HFF-Myc (cell line): ENCODE measurements at regions not wholly inside any gene's neighbourhood (a gene's known extent, or its start where the extent isn't known, plus 50 kb on each side); places are given as distances from the start of the nearest gene placed in this dataset.

ENCODE experiments used
- DNase-seq: peaks from one replicate; pipeline ENCODE4 v3.0.0-alpha.2; 2011; ENCODE audit warnings: low read depth; ENCODE audit errors: extremely low read depth
- H3K4me3 ChIP-seq: replicated peaks from 2 replicates; pipeline ENCODE4 v1.5.1; 2011; ENCODE audit warnings: low read depth, mild to moderate bottlenecking, control low read depth, low read length
- TF ChIP-seq, protein P1 (sequence below): IDR thresholded peaks from 2 replicates; pipeline ENCODE4 v1.5.1; 2012; ENCODE audit warnings: mild to moderate bottlenecking, low read depth, low read length, control low read depth; ENCODE audit errors: missing control alignments

DNA sequence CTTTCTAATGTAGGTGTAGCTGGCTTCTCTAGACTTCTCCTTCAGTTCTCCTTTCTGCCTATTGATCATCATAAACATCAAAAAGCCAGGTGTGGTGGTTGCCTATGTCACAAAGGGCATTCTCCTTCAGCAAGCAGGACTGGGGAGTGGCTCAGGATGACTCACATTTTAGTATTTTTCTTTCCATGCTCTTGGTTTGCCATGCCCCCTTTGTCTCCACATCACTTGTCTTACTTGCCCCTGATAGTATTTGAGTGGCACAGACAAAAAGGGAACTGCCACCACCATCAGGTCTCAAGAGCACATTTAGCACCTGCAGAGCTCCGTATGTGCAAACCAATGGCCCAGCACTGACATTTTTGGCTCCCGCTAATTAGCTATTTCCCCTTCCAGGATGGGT is 698.8 kb downstream of the DHX35 start:
- TF ChIP-seq, protein P1, sequence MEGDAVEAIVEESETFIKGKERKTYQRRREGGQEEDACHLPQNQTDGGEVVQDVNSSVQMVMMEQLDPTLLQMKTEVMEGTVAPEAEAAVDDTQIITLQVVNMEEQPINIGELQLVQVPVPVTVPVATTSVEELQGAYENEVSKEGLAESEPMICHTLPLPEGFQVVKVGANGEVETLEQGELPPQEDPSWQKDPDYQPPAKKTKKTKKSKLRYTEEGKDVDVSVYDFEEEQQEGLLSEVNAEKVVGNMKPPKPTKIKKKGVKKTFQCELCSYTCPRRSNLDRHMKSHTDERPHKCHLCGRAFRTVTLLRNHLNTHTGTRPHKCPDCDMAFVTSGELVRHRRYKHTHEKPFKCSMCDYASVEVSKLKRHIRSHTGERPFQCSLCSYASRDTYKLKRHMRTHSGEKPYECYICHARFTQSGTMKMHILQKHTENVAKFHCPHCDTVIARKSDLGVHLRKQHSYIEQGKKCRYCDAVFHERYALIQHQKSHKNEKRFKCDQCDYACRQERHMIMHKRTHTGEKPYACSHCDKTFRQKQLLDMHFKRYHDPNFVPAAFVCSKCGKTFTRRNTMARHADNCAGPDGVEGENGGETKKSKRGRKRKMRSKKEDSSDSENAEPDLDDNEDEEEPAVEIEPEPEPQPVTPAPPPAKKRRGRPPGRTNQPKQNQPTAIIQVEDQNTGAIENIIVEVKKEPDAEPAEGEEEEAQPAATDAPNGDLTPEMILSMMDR = no peak
- DNase-seq = no peak
- H3K4me3 ChIP-seq = no peak overlapping the region

DNA sequence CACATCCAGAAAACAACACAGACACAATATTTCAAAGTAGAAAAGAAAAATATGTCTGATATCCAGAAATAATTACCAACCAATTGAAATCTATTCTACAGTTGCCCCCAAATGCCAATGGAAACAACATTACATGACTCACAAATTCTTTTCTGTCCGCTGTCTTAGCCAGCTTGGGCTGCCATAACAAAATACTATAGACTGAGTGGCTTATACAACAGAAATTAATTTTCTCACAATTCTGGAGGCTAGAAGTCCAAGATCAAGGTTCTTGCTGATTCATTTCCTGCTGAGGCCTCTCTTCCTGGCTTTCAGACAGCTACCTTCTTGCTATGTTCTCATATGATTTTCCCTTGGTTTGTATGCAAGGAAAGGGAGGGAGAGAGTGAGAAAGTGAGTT is 698.1 kb downstream of the DHX35 start:
- no peak overlapping the region for H3K4me3 ChIP-seq
- no peak for DNase-seq
- TF ChIP-seq, protein P1 = no peak

DNA sequence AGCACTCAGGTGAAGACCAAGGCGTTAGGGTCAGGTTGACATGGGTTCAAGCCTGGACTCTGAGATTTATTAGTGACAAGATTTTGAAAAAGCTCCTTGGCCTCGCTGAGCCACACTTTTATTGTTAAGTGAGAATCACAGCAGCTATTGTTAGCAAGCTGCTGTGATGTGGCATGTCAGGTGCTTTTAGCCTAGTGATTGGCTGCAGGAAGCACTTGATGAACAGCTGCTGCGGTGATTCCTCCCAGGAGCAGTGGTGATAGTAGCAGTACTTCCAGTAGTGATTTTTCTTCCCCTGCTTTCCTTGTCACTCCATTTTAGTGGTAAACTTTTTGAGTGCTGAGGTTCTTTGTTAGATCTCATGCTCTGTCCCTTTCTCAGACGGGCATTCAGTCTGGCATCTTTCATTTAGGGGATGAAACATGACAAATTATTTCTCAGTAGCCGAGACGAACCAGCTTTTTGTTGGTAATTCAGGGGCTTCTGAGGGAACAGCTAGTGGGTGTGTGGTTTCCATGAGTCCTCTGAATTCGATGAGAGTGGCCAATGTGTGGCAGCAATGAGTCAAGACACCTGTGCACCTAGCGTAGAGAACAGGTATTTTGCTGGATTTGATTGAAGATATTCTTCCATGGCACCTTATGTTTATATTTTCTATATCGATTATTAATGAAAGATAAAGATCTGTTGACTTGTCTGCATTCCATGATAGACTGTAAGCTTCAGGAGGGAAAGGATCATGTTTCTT is 696.7 kb downstream of the DHX35 start:
- no peak for DNase-seq
- no peak overlapping the region for H3K4me3 ChIP-seq
- TF ChIP-seq, protein P1 = no peak

DNA sequence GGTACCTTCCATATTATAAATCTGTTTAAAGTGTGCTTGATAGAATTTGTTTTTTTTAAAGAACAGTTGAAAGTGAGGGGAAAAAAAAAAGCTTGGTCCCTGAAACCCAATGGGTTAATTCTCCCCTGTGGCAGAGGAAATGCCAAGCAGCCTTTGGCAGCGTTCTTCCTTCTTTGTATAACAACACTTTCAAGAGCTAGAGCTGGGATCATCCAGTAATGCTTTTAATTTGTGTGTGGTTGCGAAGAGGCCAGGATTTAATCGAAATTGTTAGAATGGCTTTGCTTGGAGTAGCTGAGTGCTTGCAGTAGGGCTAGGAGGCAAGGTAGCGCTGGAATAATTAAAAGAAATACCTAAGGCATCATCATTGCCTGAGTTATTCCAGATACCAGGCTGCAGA is 692.0 kb downstream of the DHX35 start:
- no peak overlapping the region for H3K4me3 ChIP-seq
- DNase-seq = no peak
- TF ChIP-seq, protein P1 = no peak

DNA sequence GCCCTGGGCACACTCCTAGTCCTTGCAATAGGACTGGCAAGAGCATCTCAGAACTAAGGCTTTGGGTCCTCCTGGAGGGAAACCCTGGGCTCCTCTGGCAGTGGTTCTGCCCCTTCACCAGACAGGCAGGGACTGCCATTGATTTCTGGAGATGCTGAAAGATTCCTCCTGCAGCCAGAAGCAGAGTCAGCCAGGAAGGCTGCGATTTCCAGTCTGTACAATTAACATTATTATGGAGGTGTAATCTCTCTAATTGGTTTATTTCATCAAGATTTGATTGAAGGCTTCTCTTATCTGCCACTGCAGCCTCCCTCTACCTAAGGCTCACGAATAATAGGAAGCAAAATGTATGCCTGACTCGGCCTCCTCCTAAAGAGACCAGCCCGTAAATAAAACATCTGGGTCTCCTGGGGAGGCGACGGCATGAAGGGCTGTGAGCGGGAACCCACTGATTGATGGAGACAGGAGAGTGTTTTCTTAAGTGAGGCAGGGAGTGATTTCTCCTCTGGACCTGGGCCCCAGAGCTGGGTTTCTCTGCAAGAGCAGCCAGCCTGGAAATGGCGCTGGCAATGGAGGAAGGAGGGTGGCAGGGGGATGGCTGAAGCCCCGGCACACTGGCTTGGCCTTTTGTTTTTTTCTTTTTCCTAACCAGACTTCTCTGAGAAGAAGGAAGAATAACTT is 689.6 kb downstream of the DHX35 start:
- TF ChIP-seq, protein P1 = no peak
- no peak overlapping the region for H3K4me3 ChIP-seq
- no peak for DNase-seq

DNA sequence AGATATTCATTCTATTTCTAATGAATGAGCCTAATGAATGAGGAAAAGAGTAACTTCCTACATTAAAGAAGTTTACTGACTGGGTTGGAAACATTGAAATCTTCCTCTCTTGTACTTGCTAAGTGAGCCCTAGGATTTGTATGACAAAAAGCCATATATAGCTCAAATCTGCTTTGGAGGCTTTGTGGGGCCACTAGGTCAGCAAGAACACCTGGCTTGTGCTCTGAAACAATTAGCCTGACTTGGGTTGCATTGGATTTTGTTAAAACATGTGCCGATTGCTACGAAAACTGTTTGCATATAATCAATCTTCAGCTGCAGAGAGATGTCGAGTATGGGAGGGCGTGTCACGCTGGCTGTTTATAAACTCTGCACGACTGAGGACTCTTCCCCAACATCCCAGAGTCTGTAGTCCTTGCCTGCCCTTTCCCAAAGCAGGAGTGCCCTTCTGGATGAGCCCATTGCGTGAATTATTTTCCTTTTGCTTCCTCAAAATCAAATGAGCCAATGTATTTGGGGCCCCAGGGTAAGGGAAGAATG is 684.8 kb downstream of the DHX35 start:
- no peak overlapping the region for H3K4me3 ChIP-seq
- no peak for DNase-seq
- TF ChIP-seq, protein P1 = no peak
